ENCODE measurements at regions not wholly inside any gene's neighbourhood (a gene's known extent, or its start where the extent isn't known, plus 50 kb on each side); places are given as distances from the start of the nearest gene placed in this dataset.

DNA sequence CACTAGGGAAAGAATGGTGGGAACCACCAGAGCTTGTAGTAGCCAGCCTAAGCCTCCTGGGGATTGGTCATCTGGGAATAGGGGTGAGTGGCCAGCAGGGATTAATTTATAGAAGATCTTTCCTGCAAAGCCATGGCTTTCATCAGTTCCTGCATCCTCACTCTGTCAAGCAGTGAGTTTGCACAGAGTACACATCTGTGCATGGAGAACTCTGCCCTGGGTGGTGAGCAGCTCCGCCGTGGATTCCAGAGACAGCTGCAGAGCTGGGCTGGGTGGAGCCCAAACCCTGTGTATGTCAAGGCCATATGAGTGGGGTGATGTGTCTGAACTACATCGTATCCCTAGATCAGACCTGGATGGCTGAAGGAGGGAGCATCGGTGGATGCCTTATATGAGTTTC, 182.2 kb downstream of the GLI2 start:
- DNase-seq, result no peak

DNA sequence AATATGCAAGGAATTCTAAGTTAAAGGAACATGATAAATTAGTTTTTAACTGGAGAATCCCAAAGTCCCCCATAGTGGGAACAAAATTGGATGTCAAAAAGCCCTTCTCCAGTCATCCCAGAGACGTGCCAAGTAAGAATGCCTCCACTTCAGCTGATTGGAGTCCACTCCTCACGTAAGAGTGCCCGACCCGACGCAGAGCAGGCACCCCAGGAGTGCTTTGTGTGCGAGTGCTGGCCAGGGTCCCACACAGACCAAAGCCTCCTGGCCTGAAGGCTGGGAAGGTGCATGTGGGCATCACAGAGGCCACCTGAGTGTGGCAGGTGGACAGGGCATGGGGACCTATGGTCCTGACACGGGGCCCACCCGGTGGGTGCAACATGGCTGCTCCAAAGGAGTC, 183.5 kb downstream of the GLI2 start:
- DNase-seq, result no peak

DNA sequence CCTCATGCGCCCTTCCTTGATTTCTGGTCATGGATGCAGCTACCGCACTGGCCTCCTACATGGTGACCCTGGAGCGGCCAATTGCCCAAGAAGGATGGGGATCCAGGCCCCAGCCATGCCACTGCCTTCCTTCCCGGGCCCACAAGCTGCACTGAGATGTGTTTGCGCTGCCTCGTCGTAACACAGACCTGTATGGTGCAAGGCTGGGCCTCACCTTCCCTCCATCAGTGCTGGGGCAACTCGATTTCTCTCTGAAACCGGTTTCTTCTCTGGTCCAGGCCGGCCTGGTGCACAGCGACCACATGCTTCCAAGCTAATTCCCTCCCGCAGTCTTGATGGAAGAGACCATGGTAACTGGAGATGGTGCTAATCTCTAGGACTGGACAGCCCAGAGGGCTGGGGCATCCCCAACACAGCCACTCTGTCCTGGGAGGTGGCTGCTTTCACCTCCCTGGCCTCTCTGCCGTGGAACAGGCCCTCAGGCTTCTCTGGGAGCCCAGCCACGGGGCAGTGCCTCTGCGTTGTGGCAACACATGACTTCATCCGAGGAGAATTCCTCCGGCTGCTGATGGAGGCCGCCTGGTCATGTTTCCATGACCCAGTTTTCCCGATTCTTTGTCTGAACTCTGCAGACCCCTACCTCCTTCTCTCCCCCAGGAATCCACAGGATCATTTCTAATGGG, 184.2 kb downstream of the GLI2 start:
- DNase-seq, result no peak

DNA sequence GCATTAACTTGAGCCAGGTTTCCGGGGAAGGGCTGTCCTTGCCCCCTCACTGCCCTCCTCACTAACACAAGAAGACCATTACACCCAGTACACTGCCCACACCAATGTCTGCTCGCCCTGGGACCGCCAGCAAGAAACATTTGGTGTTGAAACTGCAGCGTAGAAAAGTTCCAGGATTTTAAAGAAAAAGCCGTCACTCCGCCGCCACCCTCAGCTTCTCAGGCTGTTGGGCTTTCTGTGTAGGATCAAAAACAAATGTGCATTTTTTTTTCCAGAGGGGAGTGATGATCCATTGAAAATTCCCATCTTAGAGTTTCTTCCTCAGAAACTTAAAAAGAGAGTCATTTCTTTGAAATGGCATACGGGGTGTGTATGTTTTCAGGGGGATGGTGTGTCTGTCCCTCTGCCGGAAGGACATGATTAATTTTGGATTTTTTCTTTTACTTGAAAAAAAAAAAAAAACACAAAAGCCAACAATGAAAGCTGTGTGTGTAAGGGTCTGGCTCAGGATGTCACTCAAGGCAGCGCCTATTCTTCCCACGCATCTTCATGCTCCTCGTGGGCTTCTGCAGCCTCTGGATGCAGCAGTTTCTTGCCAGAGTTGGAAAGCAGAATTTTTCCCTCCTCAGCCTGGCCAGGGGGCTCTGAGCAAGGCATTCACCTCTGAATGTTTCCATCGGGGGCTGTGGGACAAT, 184.9 kb downstream of the GLI2 start:
- no peak for DNase-seq

GRCh38 chr2:120921457-120921856, 185.8 kb downstream of the GLI2 start:
- no peak for DNase-seq

DNA sequence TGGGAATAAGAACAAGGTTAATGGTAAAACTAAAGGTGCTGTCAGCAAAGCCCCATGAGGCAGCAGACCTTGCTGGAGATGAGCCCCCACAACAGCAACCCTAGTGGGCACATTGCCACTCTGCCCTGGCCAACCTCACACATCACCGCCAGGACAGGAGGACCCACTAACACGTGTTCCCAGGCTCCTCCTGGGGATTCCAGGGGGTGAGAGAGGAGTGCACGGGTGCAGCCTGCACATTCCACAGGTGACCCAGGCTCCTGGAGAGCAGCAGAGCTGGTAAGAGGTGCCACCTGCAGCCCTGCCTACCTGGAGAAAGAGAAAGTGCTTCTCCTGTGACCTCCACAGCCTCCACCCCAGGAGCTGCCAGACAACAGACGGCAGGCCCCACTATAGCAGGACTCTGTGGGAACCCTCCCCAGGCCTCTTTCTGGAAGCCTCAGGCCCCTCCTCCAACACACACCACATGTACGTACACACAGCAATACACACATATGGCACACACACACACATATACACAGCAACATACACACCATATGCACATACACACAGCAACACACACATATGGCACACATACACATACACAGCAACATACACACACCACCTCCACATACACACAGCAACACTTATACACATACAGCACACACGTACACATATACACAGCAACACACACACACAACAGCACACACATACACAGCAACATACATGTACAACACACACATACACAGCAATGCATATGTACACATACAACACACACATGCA, 187.1 kb downstream of the GLI2 start:
- DNase-seq, result no peak

DNA sequence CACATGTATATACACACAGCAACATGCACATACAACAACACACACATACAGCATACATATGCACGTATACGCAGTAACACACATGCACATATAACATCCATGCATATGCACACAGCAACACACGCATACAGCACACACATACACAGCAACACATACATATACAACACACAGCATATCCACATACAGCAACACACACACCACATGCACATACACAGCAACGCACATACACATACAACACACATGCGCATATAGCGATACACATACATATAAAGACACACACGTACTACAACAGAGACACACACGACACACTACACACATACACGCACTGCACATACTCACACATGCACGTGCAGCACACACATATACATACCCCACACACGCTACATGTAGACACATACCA, 187.8 kb downstream of the GLI2 start:
- DNase-seq, result no peak

DNA sequence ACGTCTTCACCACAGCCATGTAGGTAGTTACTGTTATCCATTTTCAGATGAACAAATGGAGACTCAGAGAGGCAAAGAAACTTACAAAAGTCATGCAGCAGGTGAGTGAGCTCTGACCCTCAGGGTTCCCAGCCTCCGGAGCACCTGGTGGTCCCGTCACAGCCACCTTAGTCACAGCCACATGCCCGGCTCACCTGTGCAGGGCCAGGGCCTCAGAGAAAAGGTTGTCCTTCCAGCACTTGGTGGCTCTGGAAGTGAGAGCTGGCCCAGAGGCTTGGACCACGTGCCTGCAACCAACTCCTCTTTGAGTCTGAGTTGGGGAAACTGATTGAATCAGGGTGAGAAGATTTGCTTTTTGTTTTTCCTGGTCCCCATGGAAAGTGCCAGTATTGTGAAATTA, 189.3 kb downstream of the GLI2 start:
- DNase-seq, result no peak

- no peak for DNase-seq
Observed at GRCh38 chr2:120926463-120927264, 191.0 kb downstream of the GLI2 start.

DNA sequence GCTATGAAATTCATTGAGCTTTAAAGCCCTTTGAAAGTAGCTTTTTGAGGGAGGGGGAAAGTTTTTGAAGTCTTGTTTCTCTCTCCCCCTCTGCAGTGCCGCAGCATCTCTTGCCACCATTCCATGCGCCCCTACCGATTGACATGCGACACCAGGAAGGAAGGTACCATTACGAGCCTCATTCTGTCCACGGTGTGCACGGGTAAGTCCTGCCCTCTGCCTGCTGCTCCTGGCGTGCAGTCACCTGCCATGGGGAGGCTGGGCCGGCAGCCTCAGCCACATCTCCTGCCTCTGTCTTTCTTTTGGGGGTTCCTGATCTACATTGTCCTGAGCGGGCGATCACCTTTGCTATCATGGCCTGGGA, 191.6 kb downstream of the GLI2 start:
- no peak for DNase-seq

- no peak for DNase-seq
Observed at GRCh38 chr2:120929829-120930228, 194.2 kb downstream of the GLI2 start.

DNA sequence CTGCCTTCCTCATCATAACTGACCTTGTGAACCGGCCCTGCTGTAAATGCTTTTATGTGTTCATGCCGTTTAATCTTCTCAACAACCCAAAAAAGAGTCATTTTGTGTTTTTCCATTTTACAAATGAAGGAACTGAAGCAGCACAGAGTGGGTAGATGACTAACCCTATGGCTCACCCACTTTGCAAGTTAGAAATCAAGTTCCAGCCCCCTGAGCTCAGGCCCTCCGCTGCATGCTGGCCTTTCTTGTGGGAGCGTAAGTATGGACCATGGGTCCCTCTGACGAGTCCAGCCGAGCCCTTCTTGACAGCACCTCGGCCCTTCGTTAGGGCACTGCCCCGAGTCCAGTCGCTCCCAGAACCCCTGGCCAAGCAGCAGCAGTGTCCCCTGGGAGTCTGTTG, 194.6 kb downstream of the GLI2 start:
- no peak for DNase-seq

- DNase-seq, result no peak
Observed at GRCh38 chr2:120930864-120931263, 195.2 kb downstream of the GLI2 start.

DNA sequence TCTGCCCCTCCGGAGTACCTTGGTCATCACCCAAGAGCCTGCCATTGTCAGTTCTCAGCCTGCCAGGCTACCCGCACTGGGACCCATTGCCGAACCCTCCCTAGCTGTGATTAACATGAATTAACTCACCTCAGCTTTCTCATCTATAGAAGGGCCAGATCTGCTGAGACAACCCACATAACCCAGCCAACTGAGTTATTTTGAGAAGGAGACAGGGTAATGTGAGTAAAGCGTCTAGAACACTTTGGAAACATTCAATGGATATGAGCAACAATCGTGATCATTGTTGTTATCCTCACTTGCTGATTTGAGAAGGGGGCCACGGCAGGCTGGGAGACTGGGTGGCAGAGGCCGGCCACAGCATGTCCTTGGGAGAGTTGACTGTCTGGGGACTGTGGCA, 196.8 kb downstream of the GLI2 start:
- no peak for DNase-seq

GRCh38 chr2:120932881-120933280, 197.2 kb downstream of the GLI2 start:
- DNase-seq, result no peak

DNA sequence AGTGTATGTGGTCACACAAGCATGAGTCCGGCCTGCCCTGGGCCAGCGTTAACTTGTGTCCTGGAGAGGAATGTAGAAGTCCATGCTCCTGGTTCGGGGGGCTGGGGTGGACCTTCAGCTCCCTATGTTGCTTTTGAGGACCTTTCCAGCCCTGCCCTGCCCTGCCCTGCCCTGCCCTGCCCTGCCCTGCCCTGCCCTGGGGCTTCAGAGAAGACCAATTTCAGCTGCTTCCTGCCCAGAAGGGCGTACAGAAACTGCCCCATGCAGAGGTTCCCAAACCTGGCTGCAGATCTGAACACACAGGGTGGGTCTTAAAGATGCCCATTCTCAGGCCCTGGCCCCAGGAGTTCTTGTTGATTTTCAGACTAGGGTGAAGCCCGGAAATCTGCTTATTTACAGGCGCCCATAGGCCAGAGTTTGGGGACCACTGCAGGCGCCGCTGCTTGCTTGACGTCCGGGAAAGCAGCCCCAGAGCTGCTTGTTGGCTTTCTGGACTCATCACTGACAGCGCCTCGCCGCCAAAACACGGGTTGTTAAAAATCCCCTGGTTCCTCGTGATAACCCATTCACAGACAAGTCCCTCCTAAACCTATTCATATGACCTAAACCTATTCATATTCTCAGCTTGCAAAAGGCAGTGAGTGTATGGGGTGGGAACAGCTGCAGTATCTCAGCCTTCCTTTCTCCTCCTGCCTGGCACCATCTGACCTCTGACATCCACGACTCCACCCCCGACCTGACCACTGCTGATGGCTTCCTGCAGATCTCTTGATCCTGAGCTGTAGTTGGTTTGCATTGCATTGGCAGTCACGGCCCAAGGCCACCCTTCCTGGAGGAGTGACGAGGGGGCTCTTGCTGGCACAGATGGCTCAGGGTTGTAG, 198.3 kb downstream of the GLI2 start:
- no peak for DNase-seq

- no peak for DNase-seq
Observed at GRCh38 chr2:120934574-120935338, 199.1 kb downstream of the GLI2 start.

DNA sequence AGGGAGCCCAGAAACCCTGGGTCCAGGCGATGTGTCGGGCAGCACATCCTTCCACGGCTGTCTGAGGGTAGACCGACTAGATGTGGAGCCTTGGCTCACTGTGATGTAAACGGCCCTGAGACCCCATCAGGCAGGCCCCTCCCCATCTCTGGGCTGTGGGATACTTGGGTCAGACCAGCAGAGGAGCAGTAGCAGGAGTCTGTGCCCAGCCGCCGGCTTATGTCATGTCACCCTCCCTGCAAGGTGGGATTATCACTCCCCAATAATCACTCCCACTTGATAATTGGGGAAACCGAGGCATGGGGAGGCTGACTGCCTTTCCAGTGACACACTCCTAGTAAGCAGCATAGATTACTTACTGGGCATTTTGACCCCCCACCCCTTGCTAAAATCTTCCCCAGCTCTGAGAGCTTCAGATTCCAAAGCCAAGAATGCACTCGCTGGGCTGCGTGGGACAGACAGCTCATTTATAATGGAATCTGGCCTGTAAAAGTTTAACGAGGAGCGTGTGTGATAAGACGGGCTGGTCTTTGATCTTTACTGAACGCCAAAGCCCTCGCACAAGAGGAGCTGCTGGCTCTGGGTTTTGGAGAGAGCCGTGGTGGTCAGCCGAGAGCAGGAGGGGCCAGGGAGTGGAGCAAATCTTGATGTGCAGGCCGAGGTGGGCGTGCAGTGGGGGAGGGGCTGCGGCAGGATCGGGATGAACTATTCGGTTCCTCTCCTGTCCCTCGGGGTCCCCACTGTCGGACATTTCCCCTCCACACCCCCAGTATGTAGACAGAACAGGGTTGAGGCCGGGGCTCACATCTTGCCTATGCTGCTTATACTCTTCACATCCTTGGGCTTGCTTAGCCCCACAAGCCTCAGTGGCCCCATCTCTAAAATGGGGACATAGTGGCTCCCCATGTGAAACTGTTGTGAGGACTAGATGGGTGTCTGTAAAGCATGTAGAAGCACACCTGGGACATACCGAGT, 200.0 kb downstream of the GLI2 start:
- no peak for DNase-seq
